ENCODE measurements at regions not wholly inside any gene's neighbourhood (a gene's known extent, or its start where the extent isn't known, plus 50 kb on each side); places are given as distances from the start of the nearest gene placed in this dataset.

GRCh38 chr2:221851531-221852045 lies 279.5 kb upstream of the EPHA4 start:
- H3K56ac ChIP-seq (replicated peaks; ENCODE audit: insufficient read length, low read depth, low read length): no peak overlapping the region
- no peak overlapping the region for H4K5ac ChIP-seq (ENCODE audit: insufficient read length, low read depth, low read length)
- ChIA-PET POLR2A (ENCODE audit: partially characterized antibody) (no interaction called here), CTCF (ENCODE audit: partially characterized antibody) (no interaction called here)
- DNase-seq (ENCODE audit: low read depth in 1 of 2, low spot score in 2 of 2): no peak
- no peaks in the 10 kb centered on the region for H3K27me3 ChIP-seq (replicated peaks in 1 of 4; ENCODE audit: control insufficient read depth in 3 of 4, extremely low read depth in 1 of 4, insufficient read depth in 3 of 4, low read length in 3 of 4)
- H3K9me3 ChIP-seq (ENCODE audit: insufficient read depth in 2 of 2, low read depth in 1 of 2, low read length in 1 of 2): no peaks in the 10 kb centered on the region
- no peak overlapping the region for H3K9ac ChIP-seq (replicated peaks in 1 of 4; ENCODE audit: extremely low read depth in 1 of 4, low read depth in 3 of 4, low read length in 3 of 4)
- H2BK15ac ChIP-seq (ENCODE audit: low read length): no peak overlapping the region
- H3K79me1 ChIP-seq (ENCODE audit: low read depth, low read length): no peaks in the 10 kb centered on the region
- no peak overlapping the region for H3K4me2 ChIP-seq (ENCODE audit: insufficient read depth in 1 of 2, low read depth in 2 of 2, low read length in 2 of 2)
- no peak overlapping the region for H2BK120ac ChIP-seq (replicated peaks; ENCODE audit: low read depth, low read length)
- no peak overlapping the region for H3K18ac ChIP-seq (ENCODE audit: extremely low read depth, low read length)
- no peaks in the 10 kb centered on the region for H3K23me2 ChIP-seq (ENCODE audit: low read depth, low read length)
- H3K27ac ChIP-seq (ENCODE audit: low read depth, low read length): no peak overlapping the region
- H3K79me2 ChIP-seq (ENCODE audit: control insufficient read depth in 1 of 2, insufficient read depth in 2 of 2, low read length in 2 of 2): no peaks in the 10 kb centered on the region
- H3K4me3 ChIP-seq (ENCODE audit: extremely low read depth in 1 of 4, insufficient read depth in 2 of 4, low read depth in 3 of 4, low read length in 4 of 4): no peak overlapping the region
- no peak overlapping the region for H2AFZ ChIP-seq (ENCODE audit: low read length)
- no peak overlapping the region for H4K8ac ChIP-seq (ENCODE audit: extremely low read depth, insufficient read depth, low read length)
- no peak overlapping the region for H2BK20ac ChIP-seq (ENCODE audit: low read length)
- H2BK5ac ChIP-seq (ENCODE audit: low read depth, low read length): no peak overlapping the region
- 91% methylated on average over 2 of the region's 2 CpGs; no CpG with 5 or more reads in 1 of the 2 experiments for WGBS, 2 experiments (ENCODE audit: extremely low coverage in 1 of 2, insufficient coverage in 1 of 2, insufficient read length in 1 of 2, insufficient replicate concordance in 2 of 2, low coverage in 1 of 2, low lambda C conversion rate in 2 of 2, missing lambda C conversion rate in 1 of 2)
- no peak overlapping the region for H3K23ac ChIP-seq (ENCODE audit: insufficient read length)
- no peak overlapping the region for H4K91ac ChIP-seq (replicated peaks; ENCODE audit: insufficient read length, low read length)
- FAIRE-seq: no peak
- H3K14ac ChIP-seq (ENCODE audit: insufficient read length): no peak overlapping the region
- no peak overlapping the region for H2AK5ac ChIP-seq (ENCODE audit: low read depth, low read length)
- peaks cover 0 to 2% (median 0%) of the 10 kb centered on the region in 4 experiments; a peak in 2 of 7 replicates for H3K4me1 ChIP-seq (replicated peaks in 1 of 4; ENCODE audit: control insufficient read depth in 3 of 4, insufficient read depth in 4 of 4, low read length in 3 of 4)
- no peak overlapping the region for H2BK12ac ChIP-seq (ENCODE audit: low read depth, low read length)
- no peak overlapping the region for H3K4ac ChIP-seq (replicated peaks; ENCODE audit: insufficient read length, low read depth, low read length)
- H3K36me3 ChIP-seq (ENCODE audit: control insufficient read depth in 2 of 4, insufficient read depth in 4 of 4, low read length in 3 of 4): no peaks in the 10 kb centered on the region
- no peaks in the 10 kb centered on the region for H4K20me1 ChIP-seq (replicated peaks in 1 of 2; ENCODE audit: control insufficient read depth in 1 of 2, insufficient read depth in 2 of 2, low read length in 2 of 2)
- TF ChIP-seq BACH1 (IDR thresholded peaks at IDR 0.05; ENCODE audit: low read length) (no peak), MAFK (IDR thresholded peaks at IDR 0.05; ENCODE audit: low read depth, low read length) (no peak), SIN3A (conservative IDR thresholded peaks at IDR 0.05 in 1 of 2, IDR thresholded peaks at IDR 0.05 in 1 of 2; ENCODE audit: low read depth in 1 of 2, low read length in 2 of 2) (no peak), CBX5 (IDR thresholded peaks at IDR 0.05; ENCODE audit: low read depth, low read length) (no peak), ATF3 (IDR thresholded peaks at IDR 0.05; ENCODE audit: insufficient read depth, low read depth, low read length) (no peak), CEBPB (IDR thresholded peaks at IDR 0.05; ENCODE audit: low read depth, low read length) (no peak), CREB1 (IDR thresholded peaks at IDR 0.05) (no peak), YY1 (IDR thresholded peaks at IDR 0.05; ENCODE audit: low read depth, low read length) (no peak), KDM4A (IDR thresholded peaks at IDR 0.05; ENCODE audit: low read depth, low read length, severe bottlenecking) (no peak), NRF1 (IDR thresholded peaks at IDR 0.05; ENCODE audit: low read depth, low read length) (no peak), KDM1A (IDR thresholded peaks at IDR 0.05; ENCODE audit: borderline replicate concordance, low read length) (no peak), TAF1 (IDR thresholded peaks at IDR 0.05; ENCODE audit: low read depth, low read length) (no peak), JUN (IDR thresholded peaks at IDR 0.05; ENCODE audit: low read depth, low read length) (no peak), SRF (IDR thresholded peaks at IDR 0.05; ENCODE audit: low read depth, low read length) (no peak)
- TF ChIP-seq, protein P1, sequence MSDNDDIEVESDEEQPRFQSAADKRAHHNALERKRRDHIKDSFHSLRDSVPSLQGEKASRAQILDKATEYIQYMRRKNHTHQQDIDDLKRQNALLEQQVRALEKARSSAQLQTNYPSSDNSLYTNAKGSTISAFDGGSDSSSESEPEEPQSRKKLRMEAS (IDR thresholded peaks at IDR 0.05): no peak

Measured in H1 (cell line).